ENCODE measurements at regions not wholly inside any gene's neighbourhood (a gene's known extent, or its start where the extent isn't known, plus 50 kb on each side); places are given as distances from the start of the nearest gene placed in this dataset.

DNA sequence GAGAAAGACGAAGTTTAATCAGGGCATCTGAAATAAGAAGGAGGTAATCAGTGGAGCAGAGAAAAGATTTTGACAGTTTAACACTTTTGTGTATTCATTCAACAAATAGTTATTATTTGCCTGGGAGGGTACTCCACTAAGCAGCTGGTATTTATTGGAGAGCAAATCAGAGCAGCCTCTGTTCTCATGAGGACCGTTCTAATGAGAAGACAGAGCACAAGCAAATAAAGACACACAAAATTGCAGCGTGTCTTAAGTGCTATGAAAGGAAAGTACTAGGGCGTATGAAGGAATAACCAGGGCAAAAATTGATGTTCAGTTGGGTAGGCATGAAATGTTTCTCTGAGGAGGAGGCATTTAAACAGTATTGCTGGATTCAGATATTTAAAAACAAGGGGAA is 302.9 kb upstream of the RARB start:
- no peak overlapping the region for H2AK5ac ChIP-seq (ENCODE audit: low read depth, low read length)
- no peaks in the 10 kb centered on the region for H3K27me3 ChIP-seq (replicated peaks in 1 of 4; ENCODE audit: control insufficient read depth in 3 of 4, extremely low read depth in 1 of 4, insufficient read depth in 3 of 4, low read length in 3 of 4)
- H3K23me2 ChIP-seq (ENCODE audit: low read depth, low read length): no peaks in the 10 kb centered on the region
- FAIRE-seq: no peak
- no peak overlapping the region for H3K9ac ChIP-seq (replicated peaks in 1 of 4; ENCODE audit: extremely low read depth in 1 of 4, low read depth in 3 of 4, low read length in 3 of 4)
- H3K4ac ChIP-seq (replicated peaks; ENCODE audit: insufficient read length, low read depth, low read length): no peak overlapping the region
- no peak overlapping the region for H2BK12ac ChIP-seq (ENCODE audit: low read depth, low read length)
- H3K79me1 ChIP-seq (ENCODE audit: low read depth, low read length): no peaks in the 10 kb centered on the region
- peaks cover 0 to 4% (median 0%) of the 10 kb centered on the region in 4 experiments; a peak in 1 of 8 replicates for H3K36me3 ChIP-seq (ENCODE audit: control insufficient read depth in 2 of 4, insufficient read depth in 4 of 4, low read length in 3 of 4)
- CTCF ChIA-PET (ENCODE audit: partially characterized antibody): no interaction called here
- H3K23ac ChIP-seq (ENCODE audit: insufficient read length): no peak overlapping the region
- no peak overlapping the region for H3K18ac ChIP-seq (ENCODE audit: extremely low read depth, low read length)
- 89% methylated on average over 4 of the region's 4 CpGs; no CpG with 5 or more reads in 1 of the 2 experiments for WGBS, 2 experiments (ENCODE audit: extremely low coverage in 1 of 2, insufficient coverage in 1 of 2, insufficient read length in 1 of 2, insufficient replicate concordance in 2 of 2, low coverage in 1 of 2, low lambda C conversion rate in 2 of 2, missing lambda C conversion rate in 1 of 2)
- no peak overlapping the region for H2BK15ac ChIP-seq (ENCODE audit: low read length)
- peaks cover 4 to 12% of the 10 kb centered on the region in 2 experiments; a peak in 2 of 4 replicates for H3K9me3 ChIP-seq (ENCODE audit: insufficient read depth in 2 of 2, low read depth in 1 of 2, low read length in 1 of 2)
- H2BK20ac ChIP-seq (ENCODE audit: low read length): no peak overlapping the region
- H3K4me1 ChIP-seq (replicated peaks in 1 of 4; ENCODE audit: control insufficient read depth in 3 of 4, insufficient read depth in 4 of 4, low read length in 3 of 4): no peaks in the 10 kb centered on the region
- no peak for DNase-seq (ENCODE audit: low read depth in 1 of 2, low spot score in 2 of 2)
- no peaks in the 10 kb centered on the region for H3K79me2 ChIP-seq (ENCODE audit: control insufficient read depth in 1 of 2, insufficient read depth in 2 of 2, low read length in 2 of 2)
- POLR2A ChIA-PET (ENCODE audit: partially characterized antibody): no interaction called here
- H3K4me2 ChIP-seq (ENCODE audit: insufficient read depth in 1 of 2, low read depth in 2 of 2, low read length in 2 of 2): no peak overlapping the region
- H3K4me3 ChIP-seq (ENCODE audit: extremely low read depth in 1 of 4, insufficient read depth in 2 of 4, low read depth in 3 of 4, low read length in 4 of 4): no peak overlapping the region
- H2BK120ac ChIP-seq (replicated peaks; ENCODE audit: low read depth, low read length): no peak overlapping the region
- H3K14ac ChIP-seq (ENCODE audit: insufficient read length): no peak overlapping the region
- H3K27ac ChIP-seq (ENCODE audit: low read depth, low read length): no peak overlapping the region
- H4K5ac ChIP-seq (ENCODE audit: insufficient read length, low read depth, low read length): no peak overlapping the region
- H2BK5ac ChIP-seq (ENCODE audit: low read depth, low read length): no peak overlapping the region
- H2AFZ ChIP-seq (ENCODE audit: low read length): no peak overlapping the region
- no peak overlapping the region for H4K91ac ChIP-seq (replicated peaks; ENCODE audit: insufficient read length, low read length)
- no peak overlapping the region for H3K56ac ChIP-seq (replicated peaks; ENCODE audit: insufficient read length, low read depth, low read length)
- peaks cover 0 to 2% of the 10 kb centered on the region in 2 experiments for H4K20me1 ChIP-seq (replicated peaks in 1 of 2; ENCODE audit: control insufficient read depth in 1 of 2, insufficient read depth in 2 of 2, low read length in 2 of 2)
- H4K8ac ChIP-seq (ENCODE audit: extremely low read depth, insufficient read depth, low read length): no peak overlapping the region
- TF ChIP-seq CBX5 (IDR thresholded peaks at IDR 0.05; ENCODE audit: low read depth, low read length) (no peak), KDM4A (IDR thresholded peaks at IDR 0.05; ENCODE audit: low read depth, low read length, severe bottlenecking) (no peak), TEAD4 (IDR thresholded peaks at IDR 0.05; ENCODE audit: low read depth, low read length) (no peak), HDAC6 (IDR thresholded peaks at IDR 0.05; ENCODE audit: low read depth, low read length) (no peak), SP4 (IDR thresholded peaks at IDR 0.05; ENCODE audit: low read length) (no peak), SRF (IDR thresholded peaks at IDR 0.05; ENCODE audit: low read depth, low read length) (no peak), TBP (IDR thresholded peaks at IDR 0.05; ENCODE audit: low read depth, low read length) (no peak), RBBP5 (IDR thresholded peaks at IDR 0.05; ENCODE audit: borderline replicate concordance, low read depth, low read length) (no peak), POLR2A (IDR thresholded peaks at IDR 0.05; ENCODE audit: control extremely low read depth in 1 of 2, low read depth in 2 of 2, low read length in 2 of 2) (no peak), RAD21 (IDR thresholded peaks at IDR 0.05 in 1 of 2, conservative IDR thresholded peaks at IDR 0.05 in 1 of 2; ENCODE audit: low read depth in 2 of 2, low read length in 2 of 2) (no peak), CTBP2 (IDR thresholded peaks at IDR 0.05; ENCODE audit: borderline replicate concordance, insufficient read depth, insufficient read length, low read length) (no peak), KDM5A (IDR thresholded peaks at IDR 0.05; ENCODE audit: low read length) (no peak), PHF8 (conservative IDR thresholded peaks at IDR 0.05; ENCODE audit: low read depth, low read length) (no peak), BRCA1 (IDR thresholded peaks at IDR 0.05; ENCODE audit: low read depth, low read length) (no peak)
- TF ChIP-seq, protein P1, sequence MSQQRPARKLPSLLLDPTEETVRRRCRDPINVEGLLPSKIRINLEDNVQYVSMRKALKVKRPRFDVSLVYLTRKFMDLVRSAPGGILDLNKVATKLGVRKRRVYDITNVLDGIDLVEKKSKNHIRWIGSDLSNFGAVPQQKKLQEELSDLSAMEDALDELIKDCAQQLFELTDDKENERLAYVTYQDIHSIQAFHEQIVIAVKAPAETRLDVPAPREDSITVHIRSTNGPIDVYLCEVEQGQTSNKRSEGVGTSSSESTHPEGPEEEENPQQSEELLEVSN (IDR thresholded peaks at IDR 0.05): no peak

Data from H1 (cell line).